Rectal smooth muscle tissue (tissue), 1 donor: ENCODE measurements at regions not wholly inside any gene's neighbourhood (a gene's known extent, or its start where the extent isn't known, plus 50 kb on each side); places are given as distances from the start of the nearest gene placed in this dataset.
"Not testable (repeated sequence)": the region's sequence is repeated elsewhere in the genome, so short reads cannot be mapped to it uniquely, and the experiment has no call there.

ENCODE experiments used
- H3K27ac ChIP-seq: one replicate; pipeline ENCODE4 v1.7.0; 2013; ENCODE audit warnings: low read depth, low read length, inconsistent platforms
- H3K27me3 ChIP-seq: one replicate; pipeline ENCODE4 v1.7.0; 2013; ENCODE audit warnings: low read length; ENCODE audit not compliant: control insufficient read depth, insufficient read depth
- H3K36me3 ChIP-seq: one replicate; pipeline ENCODE4 v1.7.0; 2013; ENCODE audit warnings: low read length; ENCODE audit not compliant: control insufficient read depth, insufficient read depth
- H3K4me1 ChIP-seq: one replicate; pipeline ENCODE4 v1.7.0; 2013; ENCODE audit warnings: low read length; ENCODE audit not compliant: control insufficient read depth, insufficient read depth
- H3K4me3 ChIP-seq: one replicate; pipeline ENCODE4 v1.7.0; 2013; ENCODE audit warnings: low read length
- H3K9ac ChIP-seq: one replicate; pipeline ENCODE4 v1.7.0; 2013; ENCODE audit warnings: low read length

DNA sequence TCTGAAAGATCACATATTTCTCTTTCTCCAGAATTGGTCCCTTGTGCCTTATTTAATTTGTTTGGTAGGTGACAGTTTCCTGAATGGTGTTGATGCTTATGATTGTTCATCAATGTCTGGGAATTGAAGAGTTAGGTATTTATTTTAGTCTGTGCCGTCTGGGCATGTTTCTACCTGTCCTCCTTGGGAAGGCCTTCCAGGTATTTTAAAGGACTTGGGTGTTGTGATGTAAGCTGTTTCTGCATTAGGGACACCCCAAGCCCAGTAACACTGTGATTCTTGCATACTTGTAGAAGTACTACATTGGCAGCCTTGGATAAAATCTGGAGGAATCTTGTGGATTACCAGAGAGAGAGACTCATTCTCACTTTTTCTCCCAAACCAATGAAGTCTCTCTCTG, 120.8 kb upstream of the CXXC4 start:
- H3K36me3 ChIP-seq = no peaks in the 10 kb centered on the region
- H3K27me3 ChIP-seq = no peaks in the 10 kb centered on the region
- H3K9ac ChIP-seq = no peak overlapping the region
- H3K4me1 ChIP-seq = no peaks in the 10 kb centered on the region
- no peak overlapping the region for H3K27ac ChIP-seq
- no peak overlapping the region for H3K4me3 ChIP-seq

- no peak overlapping the region for H3K4me3 ChIP-seq
- H3K9ac ChIP-seq = no peak overlapping the region
- no peak overlapping the region for H3K27ac ChIP-seq
- no peaks in the 10 kb centered on the region for H3K27me3 ChIP-seq
- H3K36me3 ChIP-seq = no peaks in the 10 kb centered on the region
- H3K4me1 ChIP-seq = no peaks in the 10 kb centered on the region
These were observed 121.2 kb upstream of the CXXC4 start for GRCh38 chr4:104615926-104616325.

GRCh38 chr4:104616401-104616820, 121.7 kb upstream of the CXXC4 start:
- no peak overlapping the region for H3K9ac ChIP-seq
- H3K27me3 ChIP-seq = no peaks in the 10 kb centered on the region
- no peaks in the 10 kb centered on the region for H3K4me1 ChIP-seq
- H3K4me3 ChIP-seq = no peak overlapping the region
- no peak overlapping the region for H3K27ac ChIP-seq
- H3K36me3 ChIP-seq = no peaks in the 10 kb centered on the region

GRCh38 chr4:104625706-104626105, 131.0 kb upstream of the CXXC4 start:
- Histone ChIP-seq H3K4me3 (no peak overlapping the region), H3K9ac (no peak overlapping the region), H3K27me3 (no peaks in the 10 kb centered on the region), H3K27ac (no peak overlapping the region), H3K4me1 (no peaks in the 10 kb centered on the region), H3K36me3 (no peaks in the 10 kb centered on the region)

DNA sequence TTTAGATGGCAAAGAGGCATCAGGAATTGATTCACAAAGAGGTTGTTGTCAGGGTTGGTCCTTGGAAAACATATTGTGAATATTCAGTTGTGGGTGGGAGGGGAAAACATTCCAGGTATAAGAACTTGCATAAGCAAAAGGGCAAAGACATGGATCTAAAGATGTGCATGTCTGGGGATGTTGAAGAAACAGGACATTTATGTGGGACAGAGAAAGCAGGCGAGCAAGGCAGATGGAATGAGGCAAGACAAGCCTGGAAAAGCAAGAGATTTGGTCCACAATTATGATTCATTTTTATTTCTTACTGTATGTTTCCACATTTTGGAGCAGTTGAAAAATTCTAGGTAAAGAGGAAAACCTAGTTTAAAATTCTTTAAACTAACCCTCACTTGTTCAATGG, 134.9 kb upstream of the CXXC4 start:
- Histone ChIP-seq H3K36me3 (no peaks in the 10 kb centered on the region), H3K4me1 (no peaks in the 10 kb centered on the region), H3K4me3 (no peak overlapping the region), H3K27me3 (no peaks in the 10 kb centered on the region), H3K27ac (no peak overlapping the region), H3K9ac (no peak overlapping the region)

DNA sequence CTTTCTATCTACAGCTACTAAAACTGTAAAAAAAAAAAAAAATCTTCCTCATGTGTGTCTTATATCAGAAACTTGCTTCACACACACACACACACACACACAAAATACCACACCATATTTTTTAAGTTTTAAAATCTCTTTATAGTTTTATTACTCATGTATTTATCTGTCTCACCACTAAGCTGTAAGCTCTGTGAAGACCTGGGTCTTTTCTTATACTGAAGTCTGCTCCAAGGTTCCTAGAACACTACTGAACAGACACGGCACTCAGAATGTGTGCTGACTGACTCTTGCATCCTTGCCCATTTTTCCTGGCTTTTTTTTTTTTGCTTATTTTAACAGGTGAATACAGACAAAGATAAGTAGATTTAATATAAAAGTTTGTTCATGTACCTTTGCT, 135.6 kb upstream of the CXXC4 start:
- H3K4me3 ChIP-seq = no peak overlapping the region
- H3K36me3 ChIP-seq = no peaks in the 10 kb centered on the region
- no peak overlapping the region for H3K27ac ChIP-seq
- no peaks in the 10 kb centered on the region for H3K4me1 ChIP-seq
- H3K27me3 ChIP-seq = no peaks in the 10 kb centered on the region
- no peak overlapping the region for H3K9ac ChIP-seq

GRCh38 chr4:104631000-104631399, 136.3 kb upstream of the CXXC4 start:
- Histone ChIP-seq H3K27me3 (no peaks in the 10 kb centered on the region), H3K9ac (no peak overlapping the region), H3K27ac (no peak overlapping the region), H3K4me3 (no peak overlapping the region), H3K36me3 (no peaks in the 10 kb centered on the region), H3K4me1 (no peaks in the 10 kb centered on the region)

GRCh38 chr4:104641418-104641817, 146.7 kb upstream of the CXXC4 start:
- H3K9ac ChIP-seq = no peak overlapping the region
- H3K27ac ChIP-seq = no peak overlapping the region
- no peaks in the 10 kb centered on the region for H3K36me3 ChIP-seq
- H3K27me3 ChIP-seq = no peaks in the 10 kb centered on the region
- no peak overlapping the region for H3K4me3 ChIP-seq
- H3K4me1 ChIP-seq = no peaks in the 10 kb centered on the region

DNA sequence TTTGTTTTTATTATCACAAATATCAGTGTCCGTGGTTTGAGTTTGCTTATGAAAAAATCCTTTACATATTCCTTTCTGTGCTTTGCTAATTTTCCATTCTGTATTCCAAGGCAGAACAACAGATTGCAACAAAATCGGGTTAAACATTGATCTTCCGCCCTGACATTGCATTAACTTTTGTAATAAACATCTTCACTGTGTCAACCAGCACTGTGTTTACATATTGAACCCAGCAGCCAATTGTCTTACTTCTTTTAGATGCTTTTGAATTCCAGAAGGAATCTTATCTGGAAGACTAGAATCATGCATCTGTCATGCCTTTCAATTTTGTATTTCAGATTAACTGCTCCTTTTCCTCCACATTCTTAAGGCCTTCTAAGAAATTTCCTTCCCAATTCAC, 147.8 kb upstream of the CXXC4 start:
- Histone ChIP-seq H3K4me1 (no peaks in the 10 kb centered on the region), H3K27ac (no peak overlapping the region), H3K4me3 (no peak overlapping the region), H3K27me3 (no peaks in the 10 kb centered on the region), H3K36me3 (no peaks in the 10 kb centered on the region), H3K9ac (no peak overlapping the region)

GRCh38 chr4:104643805-104644204, 149.1 kb upstream of the CXXC4 start:
- H3K9ac ChIP-seq = no peak overlapping the region
- no peak overlapping the region for H3K4me3 ChIP-seq
- no peaks in the 10 kb centered on the region for H3K36me3 ChIP-seq
- no peaks in the 10 kb centered on the region for H3K27me3 ChIP-seq
- H3K27ac ChIP-seq = no peak overlapping the region
- H3K4me1 ChIP-seq = no peaks in the 10 kb centered on the region

GRCh38 chr4:104649631-104650030, 154.9 kb upstream of the CXXC4 start:
- H3K27ac ChIP-seq = no peak overlapping the region
- H3K4me3 ChIP-seq = no peak overlapping the region
- no peaks in the 10 kb centered on the region for H3K27me3 ChIP-seq
- H3K36me3 ChIP-seq = no peaks in the 10 kb centered on the region
- no peaks in the 10 kb centered on the region for H3K4me1 ChIP-seq
- no peak overlapping the region for H3K9ac ChIP-seq

- not testable (repeated sequence) for H3K27ac ChIP-seq, H3K9ac ChIP-seq, H3K27me3 ChIP-seq, H3K36me3 ChIP-seq, H3K4me3 ChIP-seq, H3K4me1 ChIP-seq
These were observed 167.6 kb upstream of the CXXC4 start for GRCh38 chr4:104662269-104662668.

- Histone ChIP-seq H3K27me3 (no peaks in the 10 kb centered on the region), H3K4me1 (no peaks in the 10 kb centered on the region), H3K27ac (no peak overlapping the region), H3K4me3 (no peak overlapping the region), H3K9ac (no peak overlapping the region), H3K36me3 (no peaks in the 10 kb centered on the region)
These were observed 182.4 kb upstream of the CXXC4 start for GRCh38 chr4:104677116-104677515.

DNA sequence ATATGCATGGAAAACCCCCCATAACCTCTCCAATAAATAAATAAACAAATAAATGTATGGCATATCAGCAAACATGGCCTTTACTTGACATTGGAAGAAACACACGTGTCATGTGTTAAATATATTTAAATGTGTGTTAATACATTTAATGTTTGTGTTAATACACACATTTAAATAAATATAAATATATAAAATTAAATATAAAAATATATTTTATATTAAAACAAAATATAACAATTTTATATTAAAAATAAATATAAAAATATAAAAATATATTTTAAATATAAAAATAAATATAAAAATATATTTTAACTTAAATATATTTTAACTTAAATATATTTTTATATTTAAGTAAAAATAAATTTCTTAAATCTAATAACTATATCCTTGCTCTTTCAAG, 187.6 kb upstream of the CXXC4 start:
- Histone ChIP-seq H3K27ac (no peak overlapping the region), H3K4me1 (no peaks in the 10 kb centered on the region), H3K36me3 (no peaks in the 10 kb centered on the region), H3K9ac (no peak overlapping the region), H3K27me3 (no peaks in the 10 kb centered on the region), H3K4me3 (no peak overlapping the region)
